ENCODE measurements at regions not wholly inside any gene's neighbourhood (a gene's known extent, or its start where the extent isn't known, plus 50 kb on each side); places are given as distances from the start of the nearest gene placed in this dataset.

DNA sequence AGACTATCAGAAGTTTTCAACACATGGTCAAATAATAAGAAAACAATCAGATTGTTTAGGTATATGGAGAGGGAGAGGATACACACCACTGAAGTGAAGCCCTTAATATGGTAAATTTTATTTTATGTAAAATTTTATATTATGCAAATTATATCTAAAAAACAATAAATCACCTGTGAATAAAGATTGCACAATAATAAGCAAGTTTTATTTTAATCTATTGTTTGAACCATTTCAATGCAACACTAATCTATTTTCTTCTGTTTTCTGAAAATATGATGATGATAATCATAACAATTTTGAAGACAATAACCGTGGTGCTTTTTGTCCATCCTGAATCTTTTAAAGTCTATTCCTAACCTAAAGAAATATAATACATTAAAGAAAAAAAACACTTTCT, 1473.5 kb upstream of the TENM4 start:
- POLR2A ChIA-PET = no interaction called here
- no peak for TF ChIP-seq NFRKB (IDR thresholded peaks at IDR 0.05)
- no peak for TF ChIP-seq CTBP1 (IDR thresholded peaks at IDR 0.05; ENCODE audit: borderline replicate concordance)
- TF ChIP-seq SUZ12 (IDR thresholded peaks at IDR 0.05) = no peak
- TF ChIP-seq ZNF384 (IDR thresholded peaks at IDR 0.05) = no peak
- no peak for TF ChIP-seq ARNT (IDR thresholded peaks at IDR 0.05)
- TF ChIP-seq, protein P1, sequence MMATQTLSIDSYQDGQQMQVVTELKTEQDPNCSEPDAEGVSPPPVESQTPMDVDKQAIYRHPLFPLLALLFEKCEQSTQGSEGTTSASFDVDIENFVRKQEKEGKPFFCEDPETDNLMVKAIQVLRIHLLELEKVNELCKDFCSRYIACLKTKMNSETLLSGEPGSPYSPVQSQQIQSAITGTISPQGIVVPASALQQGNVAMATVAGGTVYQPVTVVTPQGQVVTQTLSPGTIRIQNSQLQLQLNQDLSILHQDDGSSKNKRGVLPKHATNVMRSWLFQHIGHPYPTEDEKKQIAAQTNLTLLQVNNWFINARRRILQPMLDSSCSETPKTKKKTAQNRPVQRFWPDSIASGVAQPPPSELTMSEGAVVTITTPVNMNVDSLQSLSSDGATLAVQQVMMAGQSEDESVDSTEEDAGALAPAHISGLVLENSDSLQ (IDR thresholded peaks at IDR 0.05) = no peak
- TF ChIP-seq LEF1 (IDR thresholded peaks at IDR 0.05; ENCODE audit: borderline replicate concordance) = no peak
- TF ChIP-seq L3MBTL2 (conservative IDR thresholded peaks at IDR 0.05) = no peak
- TF ChIP-seq FOXA1 (IDR thresholded peaks at IDR 0.05) = no peak
- no peak for TF ChIP-seq FOXK2 (IDR thresholded peaks at IDR 0.05)
- no peak for TF ChIP-seq FOXM1 (IDR thresholded peaks at IDR 0.05; ENCODE audit: borderline replicate concordance)
- no peak for TF ChIP-seq HDGF (IDR thresholded peaks at IDR 0.05; ENCODE audit: borderline replicate concordance)
- TF ChIP-seq BHLHE40 (IDR thresholded peaks at IDR 0.05; ENCODE audit: borderline replicate concordance) = no peak
- no peak for TF ChIP-seq ELF4 (IDR thresholded peaks at IDR 0.05)
- TF ChIP-seq SP1 (IDR thresholded peaks at IDR 0.05) = no peak
- TF ChIP-seq TARDBP (IDR thresholded peaks at IDR 0.05) = no peak
- no peak for DNase-seq (ENCODE audit: extremely low spot score)
- CTCF ChIA-PET = no interaction called here

DNA sequence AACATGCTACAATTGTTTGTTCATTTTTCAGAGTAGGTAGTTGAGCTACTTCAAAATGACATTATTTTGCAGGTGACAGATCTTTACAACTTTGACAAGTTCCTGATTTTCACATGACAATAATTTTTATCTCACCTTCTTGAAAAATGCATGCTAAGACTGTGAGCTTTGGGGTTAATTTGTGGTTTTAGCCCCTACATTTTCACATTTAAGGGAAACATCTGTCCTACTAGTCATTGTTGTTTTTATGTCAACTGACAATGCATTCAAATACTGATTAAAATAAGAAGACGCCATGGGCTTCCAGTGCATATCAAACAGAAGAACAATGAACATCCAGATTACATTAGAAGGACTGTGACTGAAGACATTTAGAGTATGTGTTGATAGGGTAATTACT, 1470.8 kb upstream of the TENM4 start:
- POLR2A ChIA-PET = no interaction called here
- DNase-seq (ENCODE audit: extremely low spot score) = no peak
- CTCF ChIA-PET = no interaction called here
- TF ChIP-seq LEF1 (IDR thresholded peaks at IDR 0.05; ENCODE audit: borderline replicate concordance) (no peak), NFRKB (IDR thresholded peaks at IDR 0.05) (no peak), HDGF (IDR thresholded peaks at IDR 0.05; ENCODE audit: borderline replicate concordance) (no peak), ARNT (IDR thresholded peaks at IDR 0.05) (no peak), CTBP1 (IDR thresholded peaks at IDR 0.05; ENCODE audit: borderline replicate concordance) (no peak), SUZ12 (IDR thresholded peaks at IDR 0.05) (no peak), L3MBTL2 (conservative IDR thresholded peaks at IDR 0.05) (no peak)

DNA sequence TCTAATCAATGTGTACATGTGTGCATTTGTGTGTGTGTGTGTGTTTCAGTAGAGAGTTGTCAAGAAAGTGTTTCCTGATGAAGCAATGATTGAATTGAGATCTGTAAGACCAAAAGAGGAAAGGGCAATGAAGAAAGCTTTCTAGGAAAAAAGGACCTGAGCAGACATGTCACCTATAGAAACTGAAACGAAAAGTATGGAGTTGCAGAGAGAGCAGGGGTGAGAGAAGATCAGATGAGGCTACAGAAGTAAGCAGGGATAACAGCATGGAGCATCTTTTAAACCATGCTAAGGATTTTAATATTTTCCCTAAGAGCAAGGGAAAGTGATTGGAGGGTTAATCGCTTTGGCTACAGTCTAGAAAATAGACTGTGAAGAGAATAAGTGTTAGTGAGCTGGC, 1459.4 kb upstream of the TENM4 start:
- TF ChIP-seq NFRKB (IDR thresholded peaks at IDR 0.05) (no peak), SUZ12 (IDR thresholded peaks at IDR 0.05) (no peak), ELF4 (IDR thresholded peaks at IDR 0.05) (no peak), HDGF (IDR thresholded peaks at IDR 0.05; ENCODE audit: borderline replicate concordance) (no peak), FOXA1 (IDR thresholded peaks at IDR 0.05) (no peak), CTBP1 (IDR thresholded peaks at IDR 0.05; ENCODE audit: borderline replicate concordance) (no peak), L3MBTL2 (conservative IDR thresholded peaks at IDR 0.05) (no peak), TARDBP (IDR thresholded peaks at IDR 0.05) (no peak), ARNT (IDR thresholded peaks at IDR 0.05) (no peak), SP1 (IDR thresholded peaks at IDR 0.05) (no peak), FOXK2 (IDR thresholded peaks at IDR 0.05) (no peak), LEF1 (IDR thresholded peaks at IDR 0.05; ENCODE audit: borderline replicate concordance) (no peak), FOXM1 (IDR thresholded peaks at IDR 0.05; ENCODE audit: borderline replicate concordance) (no peak), ZNF384 (IDR thresholded peaks at IDR 0.05) (no peak)
- TF ChIP-seq, protein P1 (IDR thresholded peaks at IDR 0.05) = no peak
- POLR2A ChIA-PET = no interaction called here
- CTCF ChIA-PET = interaction anchor here (0.6 kb wide), 1 partner anchor 99 kb away, joined by 3 read pairs; no protein-coding TSS in a partner anchor
- DNase-seq (ENCODE audit: extremely low spot score) = no peak

DNA sequence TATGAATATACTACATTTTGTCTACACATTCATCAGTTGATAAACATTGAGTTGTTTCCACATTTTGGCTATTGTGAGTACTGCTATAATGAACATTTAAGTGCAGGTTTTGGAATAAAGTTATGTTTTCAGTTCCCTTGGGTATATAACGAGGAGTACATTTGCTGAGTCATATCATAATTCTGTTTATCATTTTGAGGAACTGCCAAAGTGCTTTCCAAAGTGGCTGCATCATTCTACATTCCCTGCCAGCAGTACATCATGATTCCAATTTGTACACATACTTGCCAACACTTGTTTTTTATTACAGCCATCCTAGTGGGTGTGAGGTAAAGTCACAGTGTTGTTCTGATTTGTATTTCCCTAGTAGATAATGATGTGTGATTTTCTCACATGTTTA, 1458.6 kb upstream of the TENM4 start:
- TF ChIP-seq TARDBP (IDR thresholded peaks at IDR 0.05) (no peak), LEF1 (IDR thresholded peaks at IDR 0.05; ENCODE audit: borderline replicate concordance) (no peak), NFRKB (IDR thresholded peaks at IDR 0.05) (no peak)
- TF ChIP-seq, protein P1 (IDR thresholded peaks at IDR 0.05) = no peak
- CTCF ChIA-PET = no interaction called here
- POLR2A ChIA-PET = no interaction called here
- DNase-seq (ENCODE audit: extremely low spot score) = no peak

DNA sequence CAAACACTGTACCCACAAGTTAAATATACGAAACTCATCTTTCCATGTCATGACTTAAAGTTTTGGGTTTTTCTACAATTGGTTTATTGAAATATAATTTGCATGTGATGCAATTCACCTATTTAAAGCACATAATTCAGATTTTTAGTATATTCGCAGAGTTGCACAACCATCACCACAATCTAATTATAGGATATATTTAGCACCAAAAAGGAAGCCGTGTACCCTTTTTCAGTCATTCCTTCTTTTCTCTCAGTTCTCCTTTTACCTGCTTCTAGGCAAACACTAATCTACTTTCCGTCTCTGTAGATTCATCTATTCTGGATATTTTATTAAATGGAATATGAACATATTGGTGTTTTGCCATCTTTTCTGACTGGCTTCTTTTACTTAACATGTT, 1458.1 kb upstream of the TENM4 start:
- no peak for DNase-seq (ENCODE audit: extremely low spot score)
- CTCF ChIA-PET = no interaction called here
- TF ChIP-seq, protein P1 (IDR thresholded peaks at IDR 0.05) = no peak
- TF ChIP-seq FOXA1 (IDR thresholded peaks at IDR 0.05) = no peak
- no peak for TF ChIP-seq L3MBTL2 (conservative IDR thresholded peaks at IDR 0.05)
- no peak for TF ChIP-seq SP1 (IDR thresholded peaks at IDR 0.05)
- no peak for TF ChIP-seq SUZ12 (IDR thresholded peaks at IDR 0.05)
- TF ChIP-seq TARDBP (IDR thresholded peaks at IDR 0.05) = no peak
- TF ChIP-seq ELF4 (IDR thresholded peaks at IDR 0.05) = no peak
- no peak for TF ChIP-seq BHLHE40 (IDR thresholded peaks at IDR 0.05; ENCODE audit: borderline replicate concordance)
- no peak for TF ChIP-seq ZNF384 (IDR thresholded peaks at IDR 0.05)
- no peak for TF ChIP-seq FOXM1 (IDR thresholded peaks at IDR 0.05; ENCODE audit: borderline replicate concordance)
- TF ChIP-seq FOXK2 (IDR thresholded peaks at IDR 0.05) = no peak
- POLR2A ChIA-PET = no interaction called here

DNA sequence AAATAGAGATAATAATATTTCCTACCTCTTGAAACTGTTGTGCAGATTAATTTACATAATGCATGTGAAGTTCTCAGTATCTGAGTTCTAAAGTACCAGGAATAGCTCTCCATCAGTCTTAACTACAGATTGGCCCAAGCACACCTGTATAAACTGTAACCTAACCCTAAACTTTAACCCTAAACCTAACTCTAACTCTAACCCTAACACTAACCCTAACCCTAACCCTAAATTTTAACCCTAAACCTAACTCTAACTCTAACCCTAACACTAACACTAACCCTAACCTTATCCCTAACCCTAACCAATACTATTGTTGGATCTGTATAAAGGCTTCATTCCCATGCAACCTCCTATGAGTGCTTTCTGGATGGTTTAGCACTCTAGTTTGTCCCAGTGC, 1445.9 kb upstream of the TENM4 start:
- no peak for TF ChIP-seq ZNF384 (IDR thresholded peaks at IDR 0.05)
- no peak for TF ChIP-seq ARNT (IDR thresholded peaks at IDR 0.05)
- no peak for TF ChIP-seq L3MBTL2 (conservative IDR thresholded peaks at IDR 0.05)
- TF ChIP-seq NFRKB (IDR thresholded peaks at IDR 0.05) = no peak
- no peak for TF ChIP-seq FOXA1 (IDR thresholded peaks at IDR 0.05)
- TF ChIP-seq LEF1 (IDR thresholded peaks at IDR 0.05; ENCODE audit: borderline replicate concordance) = no peak
- TF ChIP-seq SP1 (IDR thresholded peaks at IDR 0.05) = no peak
- TF ChIP-seq HDGF (IDR thresholded peaks at IDR 0.05; ENCODE audit: borderline replicate concordance) = no peak
- no peak for TF ChIP-seq ELF4 (IDR thresholded peaks at IDR 0.05)
- TF ChIP-seq FOXM1 (IDR thresholded peaks at IDR 0.05; ENCODE audit: borderline replicate concordance) = no peak
- TF ChIP-seq BHLHE40 (IDR thresholded peaks at IDR 0.05; ENCODE audit: borderline replicate concordance) = no peak
- TF ChIP-seq, protein P1 (IDR thresholded peaks at IDR 0.05) = no peak
- TF ChIP-seq SUZ12 (IDR thresholded peaks at IDR 0.05) = no peak
- no peak for TF ChIP-seq FOXK2 (IDR thresholded peaks at IDR 0.05)
- no peak for TF ChIP-seq CTBP1 (IDR thresholded peaks at IDR 0.05; ENCODE audit: borderline replicate concordance)
- no peak for TF ChIP-seq TARDBP (IDR thresholded peaks at IDR 0.05)
- CTCF ChIA-PET = no interaction called here
- POLR2A ChIA-PET = no interaction called here
- no peak for DNase-seq (ENCODE audit: extremely low spot score)
